Stomach (tissue), 8 donors: ENCODE measurements at regions not wholly inside any gene's neighbourhood (a gene's known extent, or its start where the extent isn't known, plus 50 kb on each side); places are given as distances from the start of the nearest gene placed in this dataset.

ENCODE experiments used
- DNase-seq, 2 donors: peaks; one replicate each; pipeline versions ENCODE4 v3.0.0 to v3.0.0-alpha.2; 2013 to 2019
- H3K27ac ChIP-seq, 5 donors: fragments of 200-600 bp in 4 of 5; sonication (generic) in 4 of 5; one replicate each; pipeline ENCODE4 v1.5.1; 2013 to 2019; ENCODE audit warnings: mild to moderate bottlenecking in 1 of 5, moderate library complexity in 1 of 5
- H3K27me3 ChIP-seq, 3 donors: fragments of 200-600 bp; sonication (generic); one replicate each; pipeline ENCODE4 v1.5.1; 2017 to 2019; ENCODE audit warnings: mixed run types in 1 of 3
- H3K36me3 ChIP-seq, 4 donors: fragments of 200-600 bp; sonication (generic); 1 replicate in 3 of 4; 2 replicates in 1 of 4; pipeline ENCODE4 v1.5.1; 2016 to 2019
- H3K4me1 ChIP-seq, 4 donors: fragments of 200-600 bp; sonication (generic); one replicate each; pipeline ENCODE4 v1.5.1; 2016 to 2019
- H3K4me3 ChIP-seq, 4 donors: fragments of 200-600 bp; sonication (generic) in 3 of 4; one replicate each; pipeline ENCODE4 v1.5.1; 2016 to 2019; ENCODE audit warnings: mild to moderate bottlenecking in 1 of 4
- H3K9me3 ChIP-seq, 4 donors: fragments of 200-600 bp; sonication (generic); one replicate each; pipeline ENCODE4 v1.5.1; 2016 to 2019
- EP300 ChIP-seq: sonication (generic); formaldehyde crosslinking; IDR thresholded peaks from one replicate; pipeline ENCODE4 v1.6.1; 2017; ENCODE audit warnings: antibody characterized with exemption
- POLR2A ChIP-seq, 4 donors: fragments of 450-650 bp; IDR thresholded peaks; one replicate each; pipeline ENCODE4 v1.6.1; 2016; ENCODE audit warnings: antibody characterized with exemption in 4 of 4, control low read depth in 2 of 4, mild to moderate bottlenecking in 1 of 4, moderate library complexity in 1 of 4
- POLR2AphosphoS5 ChIP-seq, 3 donors: sonication (generic); formaldehyde crosslinking; IDR thresholded peaks; one replicate each; pipeline ENCODE4 v1.6.1; 2016; ENCODE audit warnings: antibody characterized with exemption in 3 of 3
- WGBS, 5 donors: extraction: QIAGEN DNeasy Blood & Tissue Kit in 3 of 5; methylation state at CpG; one replicate each; pipeline versions ENCODE4 v1.1.5 to v1.1.7; 2013 to 2018; 5-methylcytosine and 5-hydroxymethylcytosine counted together
- intact Hi-C: fragments of 100-400 bp; cut with DNase I; formaldehyde crosslinking; loops from one replicate; pipeline ENCODE4 v1.15.1; 2023; ENCODE audit warnings: low total_unique reads
- TF ChIP-seq, protein P1 (sequence below), 7 experiments: fragments of 450-650 bp in 4 of 7; fragments of 200-600 bp in 3 of 7; sonication (generic) in 3 of 7; IDR thresholded peaks; one replicate each; pipeline ENCODE4 v1.5.1; 2016 to 2019; ENCODE audit warnings: antibody characterized with exemption in 7 of 7, control low read depth in 2 of 7, mild to moderate bottlenecking in 1 of 7
- donor health status: healthy with polysubstance abuse.
- donor health status: Bipolar disorder and iron deficiency.
- donor health status: healthy.

DNA sequence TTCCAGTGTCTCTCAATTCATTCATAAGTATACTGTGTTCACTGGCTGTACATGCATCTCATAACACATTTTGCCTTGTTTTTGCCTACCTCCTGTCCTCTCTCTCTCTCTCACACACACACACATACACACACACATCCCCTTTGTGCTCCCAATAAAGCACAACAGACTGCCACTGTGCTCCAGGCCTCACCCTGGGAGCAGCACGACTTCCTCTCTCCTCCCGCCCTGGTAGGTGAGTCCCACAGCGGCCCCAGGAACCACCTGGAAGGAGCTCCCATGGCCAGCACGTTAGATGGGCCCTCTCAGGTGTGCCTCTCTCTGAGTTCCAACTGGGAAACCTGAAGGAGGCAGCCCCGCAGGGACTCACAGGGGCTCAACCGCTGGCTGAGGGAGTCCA lies 65.4 kb downstream of the MARCHF4 start:
- H3K9me3 ChIP-seq, result no peaks in the 10 kb centered on the region
- intact Hi-C loops, result no loop called here
- TF ChIP-seq, protein P1, sequence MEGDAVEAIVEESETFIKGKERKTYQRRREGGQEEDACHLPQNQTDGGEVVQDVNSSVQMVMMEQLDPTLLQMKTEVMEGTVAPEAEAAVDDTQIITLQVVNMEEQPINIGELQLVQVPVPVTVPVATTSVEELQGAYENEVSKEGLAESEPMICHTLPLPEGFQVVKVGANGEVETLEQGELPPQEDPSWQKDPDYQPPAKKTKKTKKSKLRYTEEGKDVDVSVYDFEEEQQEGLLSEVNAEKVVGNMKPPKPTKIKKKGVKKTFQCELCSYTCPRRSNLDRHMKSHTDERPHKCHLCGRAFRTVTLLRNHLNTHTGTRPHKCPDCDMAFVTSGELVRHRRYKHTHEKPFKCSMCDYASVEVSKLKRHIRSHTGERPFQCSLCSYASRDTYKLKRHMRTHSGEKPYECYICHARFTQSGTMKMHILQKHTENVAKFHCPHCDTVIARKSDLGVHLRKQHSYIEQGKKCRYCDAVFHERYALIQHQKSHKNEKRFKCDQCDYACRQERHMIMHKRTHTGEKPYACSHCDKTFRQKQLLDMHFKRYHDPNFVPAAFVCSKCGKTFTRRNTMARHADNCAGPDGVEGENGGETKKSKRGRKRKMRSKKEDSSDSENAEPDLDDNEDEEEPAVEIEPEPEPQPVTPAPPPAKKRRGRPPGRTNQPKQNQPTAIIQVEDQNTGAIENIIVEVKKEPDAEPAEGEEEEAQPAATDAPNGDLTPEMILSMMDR (IDR thresholded peaks at IDR 0.05), result no peak
- no peak for TF ChIP-seq POLR2AphosphoS5 (IDR thresholded peaks at IDR 0.05)
- TF ChIP-seq EP300, result no peak
- TF ChIP-seq POLR2A (IDR thresholded peaks at IDR 0.05), result no peak
- H3K36me3 ChIP-seq, result no peaks in the 10 kb centered on the region
- 43 to 47% (median 46%) methylated on average over 6 of the region's 6 CpGs for WGBS, 5 donors
- H3K27me3 ChIP-seq, result no peaks in the 10 kb centered on the region
- H3K4me1 ChIP-seq, result no peaks in the 10 kb centered on the region
- H3K4me3 ChIP-seq, result no peak overlapping the region
- H3K27ac ChIP-seq, result no peak overlapping the region
- no peak for DNase-seq

DNA sequence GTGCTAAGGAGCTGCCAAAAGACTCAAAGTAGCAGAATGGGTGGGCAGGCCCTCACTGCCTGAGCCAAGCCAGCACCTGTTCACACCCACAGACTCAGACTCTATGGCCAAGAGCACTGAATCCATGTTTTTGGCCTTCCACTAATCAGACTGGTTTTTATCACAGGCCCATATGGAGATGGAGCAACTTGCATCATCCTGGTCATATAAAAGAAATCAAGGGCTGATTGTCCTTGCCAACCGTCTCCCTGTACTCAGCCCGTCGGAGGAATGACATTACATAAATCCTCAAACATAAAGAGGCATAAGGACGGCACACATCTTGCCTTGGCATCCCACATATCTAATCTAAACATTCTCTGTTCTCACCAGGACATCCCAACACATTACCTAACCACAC lies 66.7 kb downstream of the MARCHF4 start:
- no peaks in the 10 kb centered on the region for H3K9me3 ChIP-seq
- WGBS, 5 donors, result 71 to 81% (median 77%) methylated on average over 4 of the region's 4 CpGs
- TF ChIP-seq EP300 (no peak), POLR2A (IDR thresholded peaks at IDR 0.05) (no peak)
- TF ChIP-seq, protein P1 (IDR thresholded peaks at IDR 0.05), result no peak
- no peak overlapping the region for H3K4me3 ChIP-seq
- no peak overlapping the region for H3K27ac ChIP-seq
- no peaks in the 10 kb centered on the region for H3K36me3 ChIP-seq
- peaks cover 0 to 8% (median 0%) of the 10 kb centered on the region in 3 donors for H3K27me3 ChIP-seq
- no peaks in the 10 kb centered on the region for H3K4me1 ChIP-seq
- DNase-seq, result no peak
- intact Hi-C loops, result no loop called here

DNA sequence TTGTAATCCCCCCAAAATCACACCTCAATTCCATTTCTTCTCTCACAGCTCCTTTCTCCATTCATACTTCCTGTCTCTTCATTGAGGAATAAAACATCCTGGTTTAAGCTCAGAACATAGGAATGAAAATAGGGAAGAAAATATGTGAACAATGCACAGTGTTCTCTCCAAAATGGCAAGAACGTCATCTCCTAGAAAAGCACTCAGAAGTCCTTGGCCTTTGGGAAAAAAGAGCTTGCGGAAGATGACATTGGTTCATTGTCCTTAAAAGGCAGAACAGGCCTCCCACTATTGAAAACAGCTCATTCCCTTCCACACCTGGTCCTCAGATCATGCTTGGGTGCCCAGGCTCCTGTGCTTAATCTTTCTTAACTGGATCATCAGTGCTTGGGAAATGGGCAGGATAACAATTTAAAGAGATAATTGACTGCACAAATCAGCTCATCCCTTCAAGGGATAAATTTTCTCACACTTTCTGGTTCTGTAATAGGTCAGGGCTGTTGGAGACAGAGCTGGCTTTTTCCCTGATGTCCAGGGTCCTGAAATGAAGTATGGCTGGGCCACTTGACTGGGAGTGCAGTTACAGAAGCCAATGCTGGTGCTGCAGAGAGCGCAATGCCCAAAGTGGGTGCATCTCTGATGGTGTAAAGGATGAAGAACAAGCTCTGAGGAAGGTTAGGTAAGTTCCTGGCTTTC lies 69.2 kb downstream of the MARCHF4 start:
- WGBS, 5 donors, result 85 to 94% (median 91%) methylated on average over 3 of the region's 3 CpGs

DNA sequence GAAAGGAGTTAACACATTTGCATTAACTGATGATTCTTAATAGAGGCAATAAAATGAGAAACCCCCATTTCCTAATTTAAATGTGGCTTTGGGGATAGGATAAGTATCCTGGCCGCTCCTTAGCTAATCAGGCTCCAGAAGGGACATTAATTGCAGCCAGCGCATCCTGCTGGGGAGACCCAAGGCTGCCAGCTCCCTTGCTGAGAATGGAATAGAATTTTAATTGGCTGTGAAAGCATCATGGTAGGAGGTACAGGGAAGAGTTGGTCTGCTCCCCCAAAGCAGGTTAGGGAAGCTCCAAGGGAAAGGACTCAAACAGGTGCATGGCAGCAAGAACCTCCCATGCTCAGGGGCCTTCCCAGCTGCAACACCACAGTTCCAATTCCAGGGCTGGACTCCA lies 71.4 kb downstream of the MARCHF4 start:
- Histone ChIP-seq H3K4me3 (no peak overlapping the region), H3K27ac (no peak overlapping the region), H3K4me1 (no peaks in the 10 kb centered on the region), H3K27me3 (peaks cover 0 to 10% (median 0%) of the 10 kb centered on the region in 3 donors), H3K36me3 (no peaks in the 10 kb centered on the region), H3K9me3 (no peaks in the 10 kb centered on the region)
- no peak for TF ChIP-seq POLR2A (IDR thresholded peaks at IDR 0.05)
- no peak for TF ChIP-seq EP300
- TF ChIP-seq, protein P1 (IDR thresholded peaks at IDR 0.05), result no peak
- no peak for TF ChIP-seq POLR2AphosphoS5 (IDR thresholded peaks at IDR 0.05)
- intact Hi-C loops, result no loop called here
- 53 to 76% (median 69%) methylated on average over 2 of the region's 2 CpGs for WGBS, 5 donors
- no peak for DNase-seq

More for the DNA sequence above, 69.2 kb downstream of the MARCHF4 start:
- Histone ChIP-seq H3K4me3 (no peak overlapping the region), H3K36me3 (no peaks in the 10 kb centered on the region), H3K4me1 (no peaks in the 10 kb centered on the region), H3K9me3 (no peaks in the 10 kb centered on the region), H3K27ac (no peak overlapping the region), H3K27me3 (peaks cover 0 to 10% (median 0%) of the 10 kb centered on the region in 3 donors)
- intact Hi-C loops, result no loop called here
- TF ChIP-seq, protein P1 (IDR thresholded peaks at IDR 0.05), result no peak
- TF ChIP-seq POLR2A (IDR thresholded peaks at IDR 0.05) (no peak), POLR2AphosphoS5 (IDR thresholded peaks at IDR 0.05) (no peak), EP300 (no peak)
- DNase-seq, result no peak
